Natural killer cell (primary cell): ENCODE measurements at regions not wholly inside any gene's neighbourhood (a gene's known extent, or its start where the extent isn't known, plus 50 kb on each side); places are given as distances from the start of the nearest gene placed in this dataset.

ENCODE experiments used
- ATAC-seq, 3 donors: fragments of 150-1000 bp in 2 of 3; fragments of 200-7000 bp in 1 of 3; cut with Tn5 transposase; 1 replicate in 1 of 3; 2 replicates in 2 of 3; pipeline ENCODE4 v1.10.0; 2021; ENCODE audit warnings: mild to moderate bottlenecking in 2 of 3, moderate library complexity in 2 of 3
- DNase-seq, 2 donors: peaks; one replicate each; pipeline versions ENCODE4 v3.0.0 to v3.0.0-alpha.2; 2013 to 2021; ENCODE audit warnings: mixed read lengths in 1 of 2
- H3K27ac ChIP-seq: one replicate; pipeline ENCODE4 v1.5.1; 2013; ENCODE audit warnings: mild to moderate bottlenecking, low read length
- H3K27me3 ChIP-seq: one replicate; pipeline ENCODE4 v1.6.1; 2013; ENCODE audit warnings: low read length; ENCODE audit not compliant: control insufficient read depth, insufficient read depth
- H3K36me3 ChIP-seq: one replicate; pipeline ENCODE4 v1.6.1; 2013; ENCODE audit warnings: low read length; ENCODE audit not compliant: control insufficient read depth, insufficient read depth
- H3K4me1 ChIP-seq: one replicate; pipeline ENCODE4 v1.6.1; 2013; ENCODE audit warnings: low read length; ENCODE audit not compliant: control insufficient read depth, insufficient read depth
- H3K4me3 ChIP-seq: one replicate; pipeline ENCODE4 v1.5.1; 2013; ENCODE audit warnings: low read length
- H3K9me3 ChIP-seq: one replicate; pipeline ENCODE4 v1.6.1; 2013; ENCODE audit warnings: low read length; ENCODE audit not compliant: control insufficient read depth, insufficient read depth
- H3K27ac Mint-ChIP-seq, 2 donors: one replicate each; pipeline ENCODE4 v1.8.0; 2022; ENCODE audit warnings: mild to moderate bottlenecking in 2 of 2, mixed read lengths in 2 of 2, moderate library complexity in 1 of 2
- H3K27me3 Mint-ChIP-seq, 2 donors: one replicate each; pipeline ENCODE4 v1.8.0; 2022; ENCODE audit warnings: low read depth in 2 of 2, mixed read lengths in 2 of 2
- H3K36me3 Mint-ChIP-seq: one replicate; pipeline ENCODE4 v1.8.0; 2022; ENCODE audit warnings: mixed read lengths
- H3K4me1 Mint-ChIP-seq, 2 donors: one replicate each; pipeline ENCODE4 v1.8.0; 2022; ENCODE audit warnings: mixed read lengths in 2 of 2
- H3K4me3 Mint-ChIP-seq: one replicate; pipeline ENCODE4 v1.8.0; 2022; ENCODE audit warnings: mild to moderate bottlenecking, moderate library complexity, mixed read lengths
- H3K9me3 Mint-ChIP-seq, 2 donors: one replicate each; pipeline ENCODE4 v1.8.0; 2022; ENCODE audit warnings: mixed read lengths in 2 of 2
- WGBS: methylation state at CpG from one replicate; pipeline ENCODE4 v1.1.7; 2013; ENCODE audit warnings: missing lambda C conversion rate; ENCODE audit not compliant: insufficient coverage; 5-methylcytosine and 5-hydroxymethylcytosine counted together
- intact Hi-C: fragments of 100-400 bp; cut with micrococcal nuclease; formaldehyde crosslinking; loops from one replicate; pipeline ENCODE4 v1.14.2; 2022
- TF ChIP-seq, protein P1 (sequence below): fragments of 200-600 bp; IDR thresholded peaks from one replicate; pipeline ENCODE4 v1.8.0; 2022; ENCODE audit warnings: antibody characterized with exemption

DNA sequence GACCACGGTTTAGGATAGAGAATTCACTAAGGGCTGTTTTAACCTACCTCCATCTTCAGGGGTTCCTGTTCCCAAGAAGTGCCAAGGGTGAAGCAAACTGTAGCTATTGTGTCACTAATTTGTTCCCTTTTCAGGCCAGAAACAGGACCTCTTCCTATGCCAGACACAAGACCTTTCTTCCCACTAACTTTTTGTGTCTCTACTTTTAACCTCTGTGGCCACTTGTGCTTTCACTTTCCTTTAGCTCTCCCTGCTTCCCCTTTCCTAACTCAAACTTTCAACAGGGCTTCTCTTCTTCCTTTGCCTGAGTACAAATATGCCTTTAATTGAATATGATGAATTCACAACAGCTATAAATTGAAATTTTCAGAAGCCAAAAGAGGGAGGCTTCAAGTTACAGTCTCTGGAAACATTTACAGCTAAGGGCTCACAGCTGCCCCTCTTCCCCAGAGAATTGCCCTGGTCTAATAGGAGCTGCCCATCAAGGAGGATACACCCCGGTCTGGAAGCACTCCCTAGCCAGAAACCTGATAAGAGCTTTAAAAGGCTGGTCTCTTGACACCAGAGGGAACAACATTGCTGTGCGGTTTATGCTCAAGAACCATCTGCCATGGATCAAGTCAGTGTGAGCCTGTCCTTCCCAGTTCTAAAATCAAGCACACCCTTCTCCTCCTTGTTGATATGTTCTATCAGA lies 61.7 kb upstream of the PLS3 start:
- Mint-ChIP-seq H3K27me3 (peaks cover 6 to 28% of the 10 kb centered on the region in 2 donors), H3K27ac (no peak overlapping the region), H3K36me3 (no peaks in the 10 kb centered on the region), H3K9me3 (no peaks in the 10 kb centered on the region), H3K4me1 (peaks cover 0 to 5% of the 10 kb centered on the region in 2 donors), H3K4me3 (no peak overlapping the region)
- intact Hi-C loops: no loop called here
- H3K9me3 ChIP-seq: no peaks in the 10 kb centered on the region
- no peaks in the 10 kb centered on the region for H3K4me1 ChIP-seq
- H3K4me3 ChIP-seq: no peak overlapping the region
- ATAC-seq (no peak), DNase-seq (no peak)
- no peaks in the 10 kb centered on the region for H3K36me3 ChIP-seq
- TF ChIP-seq, protein P1, sequence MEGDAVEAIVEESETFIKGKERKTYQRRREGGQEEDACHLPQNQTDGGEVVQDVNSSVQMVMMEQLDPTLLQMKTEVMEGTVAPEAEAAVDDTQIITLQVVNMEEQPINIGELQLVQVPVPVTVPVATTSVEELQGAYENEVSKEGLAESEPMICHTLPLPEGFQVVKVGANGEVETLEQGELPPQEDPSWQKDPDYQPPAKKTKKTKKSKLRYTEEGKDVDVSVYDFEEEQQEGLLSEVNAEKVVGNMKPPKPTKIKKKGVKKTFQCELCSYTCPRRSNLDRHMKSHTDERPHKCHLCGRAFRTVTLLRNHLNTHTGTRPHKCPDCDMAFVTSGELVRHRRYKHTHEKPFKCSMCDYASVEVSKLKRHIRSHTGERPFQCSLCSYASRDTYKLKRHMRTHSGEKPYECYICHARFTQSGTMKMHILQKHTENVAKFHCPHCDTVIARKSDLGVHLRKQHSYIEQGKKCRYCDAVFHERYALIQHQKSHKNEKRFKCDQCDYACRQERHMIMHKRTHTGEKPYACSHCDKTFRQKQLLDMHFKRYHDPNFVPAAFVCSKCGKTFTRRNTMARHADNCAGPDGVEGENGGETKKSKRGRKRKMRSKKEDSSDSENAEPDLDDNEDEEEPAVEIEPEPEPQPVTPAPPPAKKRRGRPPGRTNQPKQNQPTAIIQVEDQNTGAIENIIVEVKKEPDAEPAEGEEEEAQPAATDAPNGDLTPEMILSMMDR: no peak
- no peak overlapping the region for H3K27ac ChIP-seq
- WGBS: 75% methylated on average over 2 of the region's 3 CpGs
- no peaks in the 10 kb centered on the region for H3K27me3 ChIP-seq

DNA sequence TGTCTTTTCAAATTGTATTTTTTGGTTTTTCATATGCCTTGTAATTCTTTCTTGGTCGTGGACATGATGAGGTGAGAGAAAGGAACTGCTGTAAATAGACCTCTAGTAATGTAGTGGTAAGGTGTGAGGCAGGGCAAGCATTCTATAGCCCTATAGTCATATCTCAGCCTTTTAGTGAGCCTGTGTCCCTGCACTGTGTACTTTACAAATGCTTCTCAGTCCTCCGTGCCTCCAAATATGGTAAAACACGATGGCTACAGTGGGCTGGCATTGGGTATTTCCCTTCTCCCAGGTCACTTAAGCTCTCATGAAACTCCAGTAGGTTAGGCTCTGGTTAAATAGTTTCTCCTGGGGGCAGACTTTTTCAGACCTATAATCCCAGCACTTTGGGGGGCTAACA lies 57.9 kb upstream of the PLS3 start:
- ATAC-seq (no peak), DNase-seq (no peak)
- WGBS: 75% methylated on average over 2 of the region's 3 CpGs
- peaks cover 0 to 5% of the 10 kb centered on the region in 2 donors for H3K4me1 Mint-ChIP-seq
- peaks cover 6 to 16% of the 10 kb centered on the region in 2 donors for H3K27me3 Mint-ChIP-seq
- Histone ChIP-seq H3K27me3 (no peaks in the 10 kb centered on the region), H3K9me3 (no peaks in the 10 kb centered on the region), H3K4me3 (no peak overlapping the region), H3K27ac (no peak overlapping the region), H3K4me1 (no peaks in the 10 kb centered on the region), H3K36me3 (no peaks in the 10 kb centered on the region)
- H3K27ac Mint-ChIP-seq: no peak overlapping the region
- H3K36me3 Mint-ChIP-seq: no peaks in the 10 kb centered on the region
- intact Hi-C loops: no loop called here
- H3K9me3 Mint-ChIP-seq: no peaks in the 10 kb centered on the region
- H3K4me3 Mint-ChIP-seq: no peak overlapping the region
- TF ChIP-seq, protein P1: no peak

DNA sequence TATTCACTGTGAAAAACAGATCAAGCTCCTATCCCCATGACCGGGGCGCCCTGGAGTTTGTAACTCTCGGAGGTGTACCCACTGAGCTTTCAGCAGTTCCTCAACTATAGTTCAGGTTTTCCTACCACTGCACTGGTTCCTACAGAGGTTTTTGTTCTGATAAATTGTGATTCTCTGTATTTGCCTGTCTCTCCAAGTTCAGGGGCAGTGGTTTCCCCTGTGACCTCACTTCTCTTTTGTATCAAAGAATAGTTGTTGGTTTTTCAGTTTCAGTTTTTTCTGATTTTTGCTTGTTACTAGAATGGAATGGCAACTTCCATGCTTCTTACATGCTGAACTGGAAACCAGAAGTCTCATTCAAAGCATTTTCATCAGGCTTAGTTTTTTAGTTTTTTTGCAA lies 56.8 kb upstream of the PLS3 start:
- H3K9me3 Mint-ChIP-seq: no peaks in the 10 kb centered on the region
- H3K27me3 Mint-ChIP-seq: peaks cover 6 to 16% of the 10 kb centered on the region in 2 donors
- DNase-seq (no peak), ATAC-seq (no peak)
- no peak overlapping the region for H3K27ac Mint-ChIP-seq
- H3K36me3 ChIP-seq: no peaks in the 10 kb centered on the region
- H3K4me3 Mint-ChIP-seq: no peak overlapping the region
- H3K27ac ChIP-seq: no peak overlapping the region
- peaks cover 0 to 3% of the 10 kb centered on the region in 2 donors for H3K4me1 Mint-ChIP-seq
- no peaks in the 10 kb centered on the region for H3K36me3 Mint-ChIP-seq
- no peaks in the 10 kb centered on the region for H3K4me1 ChIP-seq
- no peak overlapping the region for H3K4me3 ChIP-seq
- no peaks in the 10 kb centered on the region for H3K27me3 ChIP-seq
- 58% methylated on average over 3 of the region's 3 CpGs for WGBS
- TF ChIP-seq, protein P1: no peak
- no peaks in the 10 kb centered on the region for H3K9me3 ChIP-seq
- intact Hi-C loops: no loop called here
